Activated naive CD4-positive, alpha-beta T cell treated with anti-CD3 and anti-CD28 coated beads, Interleukin-2, amount 10 ng/mL, durations not matched to agents 7 days and 5 days (primary cell): ENCODE measurements at regions not wholly inside any gene's neighbourhood (a gene's known extent, or its start where the extent isn't known, plus 50 kb on each side); places are given as distances from the start of the nearest gene placed in this dataset.

Experiments
- CTCF ChIA-PET: fragments of 350-600 bp; sonication (Branson Sonifier 250); formaldehyde crosslinking; loops from one replicate; lab custom pipeline; 2021; ENCODE audit warnings: antibody characterized with exemption; lab: Charles Lee
- DNase-seq: peaks from one replicate; pipeline ENCODE4 v3.0.0-alpha.2; 2020
- H3K27ac Mint-ChIP-seq: one replicate; pipeline ENCODE4 v1.8.0; 2021; ENCODE audit warnings: mild to moderate bottlenecking, moderate library complexity, mixed read lengths
- H3K27me3 Mint-ChIP-seq: one replicate; pipeline ENCODE4 v1.8.0; 2021; ENCODE audit warnings: mild to moderate bottlenecking, mixed read lengths
- H3K36me3 Mint-ChIP-seq: one replicate; pipeline ENCODE4 v1.8.0; 2021; ENCODE audit warnings: mixed read lengths
- H3K4me1 Mint-ChIP-seq: one replicate; pipeline ENCODE4 v1.8.0; 2021; ENCODE audit warnings: mixed read lengths
- H3K4me3 Mint-ChIP-seq: one replicate; pipeline ENCODE4 v1.8.0; 2021; ENCODE audit warnings: mild to moderate bottlenecking, moderate library complexity, mixed read lengths
- H3K9me3 Mint-ChIP-seq: one replicate; pipeline ENCODE4 v1.8.0; 2021; ENCODE audit warnings: mixed read lengths

DNA sequence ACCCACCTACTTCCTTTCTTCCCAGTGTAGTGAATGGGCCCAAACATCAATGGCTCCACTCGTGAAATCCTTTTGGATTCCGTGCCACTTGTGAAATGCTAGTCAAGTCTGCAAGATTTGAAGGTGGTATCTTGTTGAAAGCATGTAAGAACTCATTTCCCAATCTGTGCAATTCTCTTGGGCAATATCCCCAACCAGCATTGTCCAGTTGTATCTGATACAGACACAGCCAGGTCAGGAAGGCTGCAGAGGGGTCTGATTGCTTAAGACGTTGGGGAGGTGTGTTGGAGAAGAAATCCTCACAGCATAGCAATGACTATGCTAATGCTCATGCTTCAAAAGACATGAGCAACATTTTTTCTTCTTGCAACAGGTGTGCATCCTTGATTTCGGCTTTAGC is 164.8 kb downstream of the VEGFC start:
- CTCF ChIA-PET: no interaction called here

DNA sequence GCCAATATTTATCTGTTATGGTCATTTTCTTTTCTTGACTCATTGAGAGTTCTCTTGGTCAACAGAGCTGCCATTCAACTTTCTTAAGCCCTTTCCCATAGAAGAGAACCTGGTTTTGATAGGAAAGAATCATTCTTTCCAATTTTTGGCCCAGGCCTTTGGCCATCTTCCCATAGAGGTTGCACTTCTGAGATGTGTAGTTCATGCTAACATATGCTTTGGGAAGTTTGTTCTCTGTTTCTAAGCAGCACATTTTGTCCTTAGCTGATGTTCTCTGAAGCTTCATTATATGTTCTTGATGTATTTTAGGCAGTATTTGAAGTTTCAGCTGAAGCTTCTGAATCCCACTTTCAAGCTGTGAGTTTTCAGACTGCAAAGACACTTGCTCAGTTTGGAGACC is 161.1 kb downstream of the VEGFC start:
- no peak overlapping the region for H3K4me3 Mint-ChIP-seq
- DNase-seq: no peak
- CTCF ChIA-PET: no interaction called here
- H3K27me3 Mint-ChIP-seq: no peaks in the 10 kb centered on the region
- no peak overlapping the region for H3K27ac Mint-ChIP-seq
- H3K4me1 Mint-ChIP-seq: no peaks in the 10 kb centered on the region
- no peaks in the 10 kb centered on the region for H3K36me3 Mint-ChIP-seq
- peaks cover 7% of the 10 kb centered on the region for H3K9me3 Mint-ChIP-seq

More for the DNA sequence above, 164.8 kb downstream of the VEGFC start:
- Mint-ChIP-seq H3K9me3 (peaks cover 13% of the 10 kb centered on the region), H3K27ac (no peak overlapping the region), H3K4me3 (no peak overlapping the region), H3K4me1 (no peaks in the 10 kb centered on the region), H3K27me3 (no peaks in the 10 kb centered on the region), H3K36me3 (no peaks in the 10 kb centered on the region)
- no peak for DNase-seq
